ENCODE measurements at regions not wholly inside any gene's neighbourhood (a gene's known extent, or its start where the extent isn't known, plus 50 kb on each side); places are given as distances from the start of the nearest gene placed in this dataset.

DNA sequence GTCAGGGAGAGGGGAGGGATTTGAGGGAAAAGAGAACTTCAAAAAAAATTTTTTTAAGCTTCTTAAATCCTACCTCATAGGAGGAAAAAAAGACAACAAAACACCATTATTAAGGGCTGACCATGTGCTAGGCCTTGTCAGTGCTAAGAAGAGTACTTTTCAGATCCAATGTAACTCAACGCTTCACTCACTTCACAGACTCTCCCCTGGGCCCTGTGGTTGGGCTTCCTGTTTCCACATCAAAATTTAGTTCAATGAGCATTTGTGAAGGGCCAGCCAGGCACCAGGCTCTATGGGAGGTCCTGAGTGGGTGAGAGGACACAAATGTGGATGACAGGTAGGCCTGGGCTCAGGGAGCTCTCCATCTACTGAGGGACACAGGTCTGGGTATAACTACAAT lies 249.8 kb downstream of the PTEN start:
- TF ChIP-seq, protein P1, sequence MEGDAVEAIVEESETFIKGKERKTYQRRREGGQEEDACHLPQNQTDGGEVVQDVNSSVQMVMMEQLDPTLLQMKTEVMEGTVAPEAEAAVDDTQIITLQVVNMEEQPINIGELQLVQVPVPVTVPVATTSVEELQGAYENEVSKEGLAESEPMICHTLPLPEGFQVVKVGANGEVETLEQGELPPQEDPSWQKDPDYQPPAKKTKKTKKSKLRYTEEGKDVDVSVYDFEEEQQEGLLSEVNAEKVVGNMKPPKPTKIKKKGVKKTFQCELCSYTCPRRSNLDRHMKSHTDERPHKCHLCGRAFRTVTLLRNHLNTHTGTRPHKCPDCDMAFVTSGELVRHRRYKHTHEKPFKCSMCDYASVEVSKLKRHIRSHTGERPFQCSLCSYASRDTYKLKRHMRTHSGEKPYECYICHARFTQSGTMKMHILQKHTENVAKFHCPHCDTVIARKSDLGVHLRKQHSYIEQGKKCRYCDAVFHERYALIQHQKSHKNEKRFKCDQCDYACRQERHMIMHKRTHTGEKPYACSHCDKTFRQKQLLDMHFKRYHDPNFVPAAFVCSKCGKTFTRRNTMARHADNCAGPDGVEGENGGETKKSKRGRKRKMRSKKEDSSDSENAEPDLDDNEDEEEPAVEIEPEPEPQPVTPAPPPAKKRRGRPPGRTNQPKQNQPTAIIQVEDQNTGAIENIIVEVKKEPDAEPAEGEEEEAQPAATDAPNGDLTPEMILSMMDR (IDR thresholded peaks at IDR 0.05), result no peak
- no peak for TF ChIP-seq ZFX (IDR thresholded peaks at IDR 0.05; ENCODE audit: borderline replicate concordance)

Data from 22Rv1 (cell line).